Osteocyte (in vitro differentiated cells): ENCODE measurements at regions not wholly inside any gene's neighbourhood (a gene's known extent, or its start where the extent isn't known, plus 50 kb on each side); places are given as distances from the start of the nearest gene placed in this dataset.

Source experiments
- DNase-seq: peaks from one replicate; pipeline ENCODE4 v3.0.0; 2021; ENCODE audit warnings: mixed read lengths; ENCODE audit not compliant: unreplicated experiment; ENCODE audit errors: extremely low spot score
- H3K27ac Mint-ChIP-seq: one replicate; pipeline ENCODE4 v1.8.0; 2021; ENCODE audit warnings: mild to moderate bottlenecking, mixed read lengths; ENCODE audit not compliant: unreplicated experiment
- H3K27me3 Mint-ChIP-seq: one replicate; pipeline ENCODE4 v1.8.0; 2021; ENCODE audit warnings: mixed read lengths; ENCODE audit not compliant: unreplicated experiment
- H3K36me3 Mint-ChIP-seq: one replicate; pipeline ENCODE4 v1.8.0; 2021; ENCODE audit warnings: mixed read lengths; ENCODE audit not compliant: unreplicated experiment
- H3K4me1 Mint-ChIP-seq: one replicate; pipeline ENCODE4 v1.8.0; 2021; ENCODE audit warnings: mixed read lengths; ENCODE audit not compliant: unreplicated experiment
- H3K4me3 Mint-ChIP-seq: one replicate; pipeline ENCODE4 v1.8.0; 2021; ENCODE audit warnings: mild to moderate bottlenecking, moderate library complexity, mixed read lengths; ENCODE audit not compliant: unreplicated experiment
- H3K9me3 Mint-ChIP-seq: one replicate; pipeline ENCODE4 v1.8.0; 2021; ENCODE audit warnings: mixed read lengths; ENCODE audit not compliant: unreplicated experiment
- CTCF ChIP-seq: fragments of 200-600 bp; sonication (generic); IDR thresholded peaks from 2 replicates; pipeline ENCODE4 v1.5.0; 2021; ENCODE audit warnings: antibody characterized with exemption, mild to moderate bottlenecking, moderate library complexity

GRCh38 chr1:193634470-193634869 is 448.1 kb upstream of the B3GALT2 start:
- Mint-ChIP-seq H3K4me3 (no peak overlapping the region), H3K27me3 (no peaks in the 10 kb centered on the region)

DNA sequence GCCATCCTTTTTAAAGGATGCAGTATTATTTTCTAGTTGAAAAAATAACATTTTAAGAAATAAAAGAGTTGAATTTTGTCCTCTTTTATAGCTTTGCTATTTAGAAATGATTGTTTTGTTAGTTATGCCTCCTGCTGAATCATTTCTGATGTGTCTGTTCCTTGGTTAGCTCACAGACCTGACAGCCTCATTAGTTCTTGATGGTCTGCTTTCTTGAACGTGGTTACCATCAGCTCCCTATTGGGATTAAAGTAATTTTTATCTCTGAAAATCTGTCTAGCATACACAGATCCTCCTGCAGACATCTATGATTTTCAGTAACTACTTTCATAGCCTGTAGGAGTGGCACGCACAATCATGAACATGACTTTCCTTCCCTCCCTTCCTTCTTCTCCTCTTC is 447.6 kb upstream of the B3GALT2 start:
- no peak overlapping the region for H3K4me3 Mint-ChIP-seq
- H3K27me3 Mint-ChIP-seq = no peaks in the 10 kb centered on the region
- no peak overlapping the region for H3K27ac Mint-ChIP-seq

More at GRCh38 chr1:193634470-193634869, 448.1 kb upstream of the B3GALT2 start:
- no peak for DNase-seq
- peaks cover 18% of the 10 kb centered on the region for H3K9me3 Mint-ChIP-seq
- H3K36me3 Mint-ChIP-seq = no peaks in the 10 kb centered on the region
- H3K27ac Mint-ChIP-seq = no peak overlapping the region
- TF ChIP-seq CTCF = no peak
- peaks cover 15% of the 10 kb centered on the region for H3K4me1 Mint-ChIP-seq

DNA sequence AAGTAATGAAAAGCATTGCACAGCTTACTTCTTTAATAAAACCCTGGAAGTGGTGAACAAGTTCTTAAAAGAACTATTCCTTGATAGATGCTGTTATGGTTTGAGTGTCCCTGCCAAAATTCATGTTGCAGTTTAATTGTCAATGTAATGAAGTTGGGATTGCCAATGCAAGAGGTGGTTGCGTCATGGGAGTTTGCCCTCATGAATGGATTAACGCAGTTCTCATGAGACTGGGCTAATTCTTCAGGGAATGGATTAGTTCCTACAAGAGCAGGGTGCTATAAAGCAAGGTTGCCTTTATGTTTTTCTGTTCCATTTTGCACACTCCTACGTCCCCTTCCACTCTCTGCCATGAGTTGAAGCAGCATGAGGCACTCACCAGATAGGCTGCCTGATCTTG is 446.7 kb upstream of the B3GALT2 start:
- no peak overlapping the region for H3K27ac Mint-ChIP-seq
- H3K36me3 Mint-ChIP-seq = no peaks in the 10 kb centered on the region
- H3K4me3 Mint-ChIP-seq = no peak overlapping the region
- no peak for TF ChIP-seq CTCF
- H3K27me3 Mint-ChIP-seq = no peaks in the 10 kb centered on the region
- peaks cover 7% of the 10 kb centered on the region for H3K9me3 Mint-ChIP-seq
- no peak for DNase-seq
- H3K4me1 Mint-ChIP-seq = peaks cover 22% of the 10 kb centered on the region

More for the DNA sequence above, 447.6 kb upstream of the B3GALT2 start:
- H3K4me1 Mint-ChIP-seq = peaks cover 20% of the 10 kb centered on the region
- peaks cover 13% of the 10 kb centered on the region for H3K9me3 Mint-ChIP-seq
- DNase-seq = no peak
- TF ChIP-seq CTCF = no peak
- no peaks in the 10 kb centered on the region for H3K36me3 Mint-ChIP-seq

DNA sequence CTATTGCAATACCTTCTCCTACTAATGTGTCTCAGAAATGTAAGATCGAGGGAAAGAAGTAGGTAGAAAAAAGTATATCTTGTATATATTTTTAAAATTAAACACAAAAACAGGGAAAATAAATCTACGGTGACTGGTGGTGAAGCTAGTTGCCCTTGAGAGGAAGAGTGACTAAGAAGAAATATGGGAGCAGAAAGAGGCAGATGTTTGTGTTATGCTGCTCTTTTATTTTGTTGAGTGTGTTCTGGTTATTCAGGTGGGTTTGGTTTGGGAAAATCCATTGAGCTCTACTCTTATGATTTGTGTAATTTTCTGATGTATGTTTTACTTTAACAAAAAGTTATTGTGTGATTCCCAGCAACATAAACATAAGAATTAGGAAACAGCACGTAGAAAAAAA is 444.9 kb upstream of the B3GALT2 start:
- no peak overlapping the region for H3K4me3 Mint-ChIP-seq
- no peak overlapping the region for H3K27ac Mint-ChIP-seq
- peaks cover 22% of the 10 kb centered on the region for H3K4me1 Mint-ChIP-seq

GRCh38 chr1:193629875-193630274 is 443.5 kb upstream of the B3GALT2 start:
- H3K27ac Mint-ChIP-seq = no peak overlapping the region
- no peak overlapping the region for H3K4me3 Mint-ChIP-seq
- peaks cover 7% of the 10 kb centered on the region for H3K9me3 Mint-ChIP-seq
- H3K36me3 Mint-ChIP-seq = no peaks in the 10 kb centered on the region
- H3K27me3 Mint-ChIP-seq = no peaks in the 10 kb centered on the region
- peaks cover 22% of the 10 kb centered on the region for H3K4me1 Mint-ChIP-seq
- no peak for DNase-seq
- TF ChIP-seq CTCF = no peak

More for the DNA sequence above, 444.9 kb upstream of the B3GALT2 start:
- Mint-ChIP-seq H3K36me3 (no peaks in the 10 kb centered on the region), H3K27me3 (no peaks in the 10 kb centered on the region), H3K9me3 (peaks cover 7% of the 10 kb centered on the region)
- TF ChIP-seq CTCF = no peak
- no peak for DNase-seq
